Left cardiac atrium (tissue), 4 donors: ENCODE measurements at regions not wholly inside any gene's neighbourhood (a gene's known extent, or its start where the extent isn't known, plus 50 kb on each side); places are given as distances from the start of the nearest gene placed in this dataset.
"Not testable (repeated sequence)": the region's sequence is repeated elsewhere in the genome, so short reads cannot be mapped to it uniquely, and the experiment has no call there.

ENCODE experiments used
- ATAC-seq, 2 donors: fragments of 200-7000 bp; cut with Tn5 transposase; one replicate each; pipeline ENCODE4 v1.9.1; 2020; ENCODE audit warnings: mild to moderate bottlenecking in 2 of 2, moderate library complexity in 2 of 2
- DNase-seq: peaks from one replicate; pipeline ENCODE4 v3.0.0-alpha.2; 2020
- intact Hi-C, 2 donors: fragments of 100-400 bp; cut with DNase I; formaldehyde crosslinking; loops; one replicate each; pipeline versions ENCODE4 v1.14.1 to v1.15.1; 2022 to 2023
- donor health status: DM: no; HTN: yes; CAD: no.
- donor health status: DM: no; HTN: yes; CAD: no; lungs with severe emphysema.
- donor health status: DM: yes; HTN: yes; CAD: no.
- donor health status: Dilated cardiomyopathy.

DNA sequence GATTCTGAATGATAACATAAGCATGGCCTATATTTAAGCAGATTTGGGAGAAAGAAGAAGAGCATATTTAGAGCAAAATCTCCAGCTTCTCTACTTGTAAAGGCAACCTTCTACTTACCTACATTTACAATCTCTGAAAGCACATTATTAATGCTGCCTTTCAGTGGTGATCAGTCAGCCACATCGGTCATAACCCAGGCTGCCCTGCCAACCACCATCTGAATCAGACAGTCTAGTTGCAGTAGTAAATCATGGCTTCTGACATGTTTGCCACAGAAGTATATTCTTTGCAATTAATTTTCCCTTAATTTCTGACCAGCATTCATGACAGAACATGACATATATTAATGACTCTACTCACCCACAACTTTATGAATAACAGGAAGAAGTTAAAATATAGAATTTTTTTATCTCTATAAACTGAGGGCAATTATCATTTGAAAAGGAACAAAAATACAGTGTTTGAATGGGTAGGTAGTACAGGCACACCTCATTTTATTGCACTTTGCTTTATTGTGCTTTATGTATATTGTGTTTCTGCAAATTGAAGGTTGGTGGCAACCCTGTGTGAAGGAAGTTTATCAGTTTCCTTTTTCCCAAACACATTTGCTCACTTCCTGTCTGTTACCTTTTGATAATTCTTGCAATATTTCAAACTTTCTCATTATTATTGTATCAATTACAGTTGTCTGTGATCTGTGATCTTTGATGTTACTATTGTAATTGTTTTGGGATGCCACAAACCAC is 531.6 kb upstream of the CHAC2 start:
- ATAC-seq (no peak), DNase-seq (no peak)
- intact Hi-C loops = no loop called here

DNA sequence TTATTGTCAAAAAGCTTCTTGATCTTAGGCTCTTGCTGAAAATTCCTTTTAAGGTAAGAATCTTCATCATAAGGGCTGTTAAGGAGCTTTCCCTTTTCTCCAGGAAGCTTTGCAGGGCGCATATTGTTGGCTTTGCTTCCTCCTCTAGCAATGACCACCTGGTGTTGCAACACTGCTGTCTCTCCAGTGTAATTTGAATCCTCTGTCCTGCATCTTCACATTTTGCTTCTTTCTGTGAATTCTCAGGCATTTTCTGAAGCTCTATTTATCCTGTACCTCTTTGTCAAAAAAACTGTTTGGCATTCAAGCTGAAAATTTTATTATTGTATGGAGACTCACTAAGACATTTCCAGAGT is 533.1 kb upstream of the CHAC2 start:
- DNase-seq (no peak), ATAC-seq (no peak)
- intact Hi-C loops = no loop called here

DNA sequence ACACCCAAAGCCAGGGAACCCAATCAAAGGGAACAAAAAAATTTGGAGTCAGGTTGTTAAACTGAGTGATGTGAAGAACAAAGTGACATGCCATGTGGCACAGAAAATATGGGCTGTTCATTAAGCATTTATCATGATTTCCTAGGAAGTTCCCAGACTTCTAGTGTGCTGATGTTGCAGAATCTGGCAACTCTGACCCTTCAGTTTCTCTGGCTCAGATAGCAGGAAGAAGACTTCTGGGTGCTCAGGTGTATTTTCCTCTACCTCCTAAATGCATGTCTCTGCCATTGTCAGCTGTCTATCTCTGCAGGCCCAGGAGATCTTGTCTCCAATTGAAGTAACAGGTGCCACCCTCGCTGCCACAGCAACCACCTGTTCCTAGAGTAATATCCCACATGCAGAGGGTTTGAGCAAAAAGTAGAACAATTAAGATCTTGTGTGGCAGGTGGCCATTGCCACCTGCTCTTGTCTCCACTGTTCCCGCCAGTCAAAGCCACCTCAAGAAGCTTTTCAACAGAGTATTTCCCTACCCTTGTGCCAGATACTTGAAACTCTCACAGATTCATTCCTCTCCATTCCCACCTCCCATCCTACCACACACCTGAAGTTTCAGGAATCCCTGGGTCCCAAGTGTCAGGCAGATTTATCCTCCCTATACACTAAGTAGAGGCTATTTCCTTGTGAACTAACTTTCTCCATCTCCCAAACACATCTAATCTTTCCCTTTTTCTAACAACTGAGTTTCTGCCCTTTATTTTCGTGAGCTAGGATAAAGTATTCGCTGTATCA is 533.7 kb upstream of the CHAC2 start:
- ATAC-seq (no peak), DNase-seq (no peak)
- intact Hi-C loops = no loop called here

DNA sequence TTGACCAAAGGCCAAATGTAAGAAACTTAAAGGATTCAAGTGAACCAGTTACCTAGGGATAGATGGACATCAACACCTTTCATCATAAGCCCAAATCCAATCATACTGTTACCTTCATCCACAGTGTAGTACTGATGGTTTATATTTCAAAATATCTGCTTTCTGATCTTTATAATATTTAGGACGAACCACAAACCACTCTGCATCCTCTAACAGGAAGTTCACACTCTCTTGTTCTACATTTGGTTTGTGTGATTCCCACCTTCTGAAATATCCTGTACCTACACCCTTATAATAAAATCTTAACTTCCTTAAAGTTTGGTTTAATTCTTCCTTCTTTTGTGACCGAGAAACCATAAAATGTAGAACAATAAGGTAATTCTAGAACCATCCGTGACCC is 535.7 kb upstream of the CHAC2 start:
- intact Hi-C loops = no loop called here
- ATAC-seq (no peak), DNase-seq (no peak)

DNA sequence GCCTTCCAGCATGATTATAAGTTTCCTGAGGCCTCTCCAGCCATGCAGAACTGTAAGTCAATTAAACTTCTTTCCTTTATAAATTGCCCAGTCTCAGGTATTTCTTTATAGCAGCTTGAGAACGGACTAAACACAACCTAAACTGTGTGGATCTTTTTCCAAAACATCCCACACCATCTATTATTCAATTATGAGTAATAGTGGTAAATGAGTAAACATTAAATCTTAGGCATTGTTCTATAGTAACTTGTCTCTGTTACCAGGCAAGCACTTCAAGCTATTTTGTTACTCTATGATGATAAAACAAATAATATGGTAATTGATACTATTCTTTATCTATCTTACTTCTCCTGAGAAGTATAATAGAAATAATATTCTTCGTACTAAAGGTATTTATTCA is 536.9 kb upstream of the CHAC2 start:
- intact Hi-C loops = no loop called here
- DNase-seq (no peak), ATAC-seq (no peak)

DNA sequence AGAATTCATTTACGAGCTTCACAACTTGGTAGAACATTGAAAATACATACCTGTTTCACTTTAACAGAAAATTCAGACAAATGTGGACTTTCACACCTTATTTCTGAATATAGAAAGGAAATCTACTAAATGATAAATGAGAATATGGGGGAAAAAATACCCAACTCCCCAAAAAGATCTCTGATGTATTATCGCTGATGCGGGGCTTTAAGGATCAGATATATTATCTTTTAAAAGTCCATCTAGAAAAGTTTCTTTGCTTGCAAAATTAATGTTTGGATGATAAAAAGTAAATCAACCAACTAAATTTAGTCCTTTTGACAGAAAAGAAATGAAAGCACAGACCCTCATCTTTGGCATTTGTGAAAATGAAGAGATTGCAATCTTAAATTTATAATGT is 540.1 kb upstream of the CHAC2 start:
- intact Hi-C loops = no loop called here
- ATAC-seq = no peak
- DNase-seq = no peak

DNA sequence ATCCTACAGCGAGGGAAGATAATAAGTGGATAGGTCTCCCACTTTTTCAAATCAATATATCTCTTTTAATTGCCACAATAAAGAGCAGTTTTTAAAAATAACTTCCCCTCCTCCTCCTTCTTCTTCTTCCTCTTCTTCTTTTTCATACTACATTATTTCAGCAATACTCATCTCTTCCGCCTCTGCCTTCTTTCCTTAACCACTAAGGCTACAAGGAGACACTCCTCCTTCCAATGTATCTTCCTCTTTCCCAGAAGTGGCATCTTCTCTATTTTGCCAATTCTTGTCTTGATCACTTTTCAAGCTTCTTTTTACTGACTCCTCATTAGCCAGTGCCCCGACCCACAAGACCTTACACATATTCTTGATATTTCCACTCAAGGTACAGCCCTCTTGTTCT is 546.6 kb upstream of the CHAC2 start:
- DNase-seq = no peak
- intact Hi-C loops = no loop called here
- ATAC-seq = no peak

DNA sequence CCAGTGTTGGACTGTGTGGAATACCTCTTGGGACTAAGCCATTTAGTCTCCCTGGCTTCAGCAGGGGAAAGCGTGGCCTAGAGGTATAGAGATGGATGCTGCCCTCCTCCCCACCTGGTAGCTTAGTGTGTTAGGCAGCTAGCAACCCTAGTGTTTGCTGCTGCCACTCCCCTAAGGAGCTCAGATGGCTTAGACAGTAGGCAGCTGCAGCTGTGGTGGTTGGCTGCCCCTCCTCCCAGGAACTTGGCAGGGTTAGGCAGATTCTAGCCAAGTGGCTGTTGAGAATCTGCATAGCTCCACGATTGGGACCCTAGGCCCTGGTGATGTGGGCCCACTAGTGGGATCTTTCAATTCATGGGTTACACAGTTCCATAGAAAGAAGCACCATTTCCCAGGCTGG is 550.4 kb upstream of the CHAC2 start:
- DNase-seq = no peak
- no peak for ATAC-seq
- intact Hi-C loops = no loop called here

DNA sequence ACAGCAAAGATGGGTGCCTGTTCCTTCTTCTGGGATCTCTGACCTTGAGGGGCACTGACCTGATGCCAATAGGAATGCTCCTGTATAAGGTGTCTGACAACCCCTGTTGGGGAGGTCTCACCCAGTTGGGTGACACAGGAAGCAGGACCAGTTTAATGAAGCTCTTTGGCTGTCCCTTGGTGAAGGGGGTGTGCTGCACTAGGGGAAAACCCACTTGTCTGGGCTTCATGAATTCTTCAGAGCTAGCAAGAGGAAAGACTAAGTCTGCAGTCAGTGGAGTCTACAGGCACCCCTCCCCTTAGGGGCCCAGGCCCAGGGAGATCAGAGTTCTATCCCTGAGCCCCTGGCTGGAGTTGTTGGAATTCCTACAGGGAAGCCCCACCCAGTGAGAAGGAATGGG is 550.8 kb upstream of the CHAC2 start:
- DNase-seq = no peak
- intact Hi-C loops = no loop called here
- ATAC-seq = no peak

DNA sequence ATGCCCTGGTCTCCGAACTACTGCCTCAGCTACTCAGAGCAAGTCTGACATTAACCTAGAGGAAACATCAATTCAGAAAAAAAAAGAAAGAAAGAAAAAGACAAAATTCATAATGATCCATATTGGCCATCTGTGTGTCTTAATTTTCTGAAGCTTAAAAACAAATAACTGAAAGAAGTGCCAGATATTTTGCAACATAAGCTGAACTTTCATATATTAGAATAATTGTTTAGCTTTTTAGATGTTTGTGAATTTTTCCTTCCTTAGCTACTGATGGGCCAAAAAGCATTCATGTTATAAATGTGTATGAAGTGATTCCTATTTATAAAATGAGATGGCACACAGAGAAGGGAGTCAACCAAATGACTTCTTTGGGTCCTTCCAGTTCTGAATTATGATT is 555.0 kb upstream of the CHAC2 start:
- intact Hi-C loops = no loop called here
- ATAC-seq (no peak), DNase-seq (no peak)

DNA sequence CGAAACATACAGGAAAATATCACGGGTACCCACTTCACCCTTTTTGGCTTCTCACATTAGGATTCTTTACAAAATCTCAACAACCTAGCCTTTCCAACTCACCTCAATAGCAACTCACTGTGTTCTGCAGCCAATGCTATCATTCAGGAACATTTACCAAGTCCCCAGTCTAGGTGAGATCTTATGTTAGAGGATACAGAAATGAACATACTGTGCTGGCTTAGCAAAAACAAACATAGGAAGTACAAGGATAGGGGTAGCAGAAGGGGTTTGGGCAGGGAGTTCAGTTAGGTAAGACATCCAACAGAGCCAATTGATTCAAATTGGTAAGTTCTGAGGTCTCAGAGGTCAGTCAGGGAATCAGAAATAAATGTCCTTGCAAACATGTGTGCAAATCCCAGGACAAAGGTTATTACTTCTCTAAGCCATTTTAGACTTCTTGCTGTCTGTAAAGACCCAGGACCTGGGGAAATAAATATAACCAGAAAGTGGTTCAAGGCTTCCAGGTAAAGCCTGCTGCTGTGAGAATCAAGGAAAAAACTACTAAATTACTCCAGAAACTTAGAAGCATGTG is 556.3 kb upstream of the CHAC2 start:
- intact Hi-C loops = no loop called here
- ATAC-seq (no peak), DNase-seq (no peak)

DNA sequence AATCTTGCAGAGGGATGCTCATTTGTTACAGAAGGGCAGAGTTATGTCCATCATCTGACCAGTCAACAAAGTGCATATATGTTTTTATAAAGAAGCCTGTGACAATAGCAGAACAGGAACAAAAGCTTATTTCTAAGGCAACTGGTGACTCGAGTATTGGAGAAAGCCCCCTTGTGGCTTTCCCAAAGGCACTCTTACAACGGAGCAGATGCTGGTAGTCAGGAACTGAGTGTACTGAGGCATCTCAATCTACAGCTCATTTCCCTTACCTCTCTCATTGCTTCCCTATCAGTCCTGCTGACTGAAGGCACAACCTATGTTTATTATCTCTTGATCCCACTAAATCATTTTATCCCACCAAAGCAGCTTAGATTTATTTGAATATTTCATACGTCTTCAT is 557.1 kb upstream of the CHAC2 start:
- DNase-seq (no peak), ATAC-seq (no peak)
- intact Hi-C loops = no loop called here

DNA sequence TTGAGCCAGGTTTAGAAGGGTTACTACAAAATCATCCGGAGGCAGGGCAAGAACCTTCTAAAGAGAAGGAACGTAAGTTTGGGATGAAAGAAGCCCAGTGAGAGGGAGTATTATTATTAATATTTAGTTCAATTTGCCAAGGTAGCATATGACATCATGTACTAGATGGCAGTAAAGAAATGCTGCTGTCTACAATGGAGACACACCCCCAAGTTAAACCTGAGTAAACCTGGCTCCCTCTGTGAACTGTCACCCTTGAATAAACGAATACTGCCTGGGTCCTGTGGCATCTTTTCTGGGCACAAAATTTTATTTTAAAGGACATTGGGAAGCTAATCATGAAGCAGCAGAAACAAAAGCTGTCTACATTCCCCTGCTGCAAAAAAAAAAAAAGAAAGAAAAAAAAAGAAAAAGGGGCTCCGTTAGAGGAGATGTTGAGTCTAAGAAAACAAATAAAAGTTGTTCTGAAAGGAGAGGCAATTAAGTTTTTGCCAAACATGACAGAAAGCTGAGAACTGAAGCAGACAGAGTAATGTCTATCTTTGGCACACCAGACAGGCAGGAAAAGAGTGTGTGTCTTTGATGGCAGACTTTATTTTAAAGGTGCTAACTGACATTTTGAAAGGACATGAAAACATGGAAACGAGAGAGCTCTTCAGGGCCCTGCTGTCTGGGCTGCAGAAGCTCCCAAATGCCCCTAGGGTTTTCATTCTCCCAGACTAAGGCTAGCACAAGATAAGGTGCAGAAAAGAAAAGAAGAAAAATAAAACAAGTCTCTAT is 557.7 kb upstream of the CHAC2 start:
- intact Hi-C loops = no loop called here
- peak; percentile 53 to 59 for ATAC-seq

DNA sequence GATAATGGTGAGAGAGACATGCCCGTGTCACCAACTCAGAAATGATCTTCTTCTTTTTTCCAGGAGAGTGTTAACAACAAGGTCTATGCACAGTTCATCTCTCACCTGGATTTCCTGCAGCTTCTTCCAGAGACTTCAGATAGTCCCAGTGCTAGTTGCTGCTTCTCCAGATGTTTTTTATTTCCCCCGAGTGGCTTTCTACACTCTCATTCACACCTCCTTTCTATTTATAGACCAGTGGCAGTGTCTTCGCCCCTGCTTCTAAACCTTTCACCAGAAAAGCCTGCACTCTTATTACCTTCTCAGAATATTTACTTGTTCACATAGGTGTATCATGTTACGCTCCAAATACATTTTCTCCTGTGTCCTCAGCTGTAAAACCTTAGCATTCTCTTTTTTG is 558.8 kb upstream of the CHAC2 start:
- intact Hi-C loops = no loop called here
- DNase-seq (no peak), ATAC-seq (peak; percentile 72 to 83)

More for the DNA sequence above, 557.7 kb upstream of the CHAC2 start:
- no peak for DNase-seq

DNA sequence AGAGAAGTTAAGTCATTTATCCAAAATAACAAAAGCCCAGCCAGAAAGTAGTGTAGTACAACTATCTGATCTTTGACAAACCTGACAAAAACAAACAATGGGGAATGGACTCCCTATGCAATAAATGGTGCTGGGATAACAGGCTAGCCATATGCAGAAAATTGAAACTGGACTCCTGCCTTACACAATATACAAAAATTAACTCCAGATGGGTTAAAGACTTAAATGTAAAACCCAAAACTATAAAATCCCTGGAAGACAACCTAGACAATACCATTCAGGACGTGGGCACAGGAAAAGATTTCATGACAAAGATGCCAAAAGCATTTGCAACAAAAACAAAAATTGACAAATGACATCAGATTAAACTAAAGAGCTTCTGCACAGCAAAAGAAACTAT is 561.4 kb upstream of the CHAC2 start:
- DNase-seq, ATAC-seq, intact Hi-C loops: not testable (repeated sequence)

DNA sequence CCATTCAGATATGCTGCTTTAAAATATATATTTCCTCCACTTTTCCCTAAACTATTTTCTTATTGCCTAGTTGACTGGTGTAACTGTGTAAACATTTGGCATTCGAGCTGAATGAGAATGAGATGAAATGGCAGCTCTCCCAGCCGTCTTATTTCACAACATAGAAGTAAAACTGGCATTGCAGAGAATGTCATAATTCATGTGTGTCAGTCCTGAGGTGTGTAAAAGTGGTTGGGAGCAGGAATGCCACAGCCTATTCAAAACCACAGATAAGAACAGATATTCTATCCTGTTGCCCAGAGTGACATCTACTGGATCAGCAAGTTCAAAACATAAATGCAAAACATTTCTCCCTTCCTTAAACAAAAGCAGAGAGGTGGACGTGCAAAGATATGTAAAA is 565.5 kb upstream of the CHAC2 start:
- intact Hi-C loops = no loop called here
- DNase-seq (peak; percentile 24), ATAC-seq (peak; percentile 87 to 93)

DNA sequence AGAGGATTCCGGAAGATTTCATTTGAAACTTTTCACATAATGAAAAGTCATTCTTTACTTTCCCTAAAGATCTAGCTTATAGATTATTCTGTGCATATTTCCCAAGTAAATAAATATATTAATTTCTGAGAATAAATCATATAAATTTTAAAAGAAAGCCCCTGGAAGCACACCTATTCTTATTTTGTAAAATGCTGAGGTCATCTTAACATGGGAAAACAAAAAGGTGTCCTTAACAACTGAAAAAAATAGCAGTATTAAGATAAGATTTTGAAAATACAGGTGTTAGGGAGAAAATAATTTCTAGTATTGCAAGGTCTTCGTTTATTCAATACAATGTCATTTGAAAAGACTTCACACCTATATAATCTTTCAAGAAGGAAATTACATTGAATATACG is 567.5 kb upstream of the CHAC2 start:
- intact Hi-C loops = no loop called here
- ATAC-seq (no peak), DNase-seq (no peak)

DNA sequence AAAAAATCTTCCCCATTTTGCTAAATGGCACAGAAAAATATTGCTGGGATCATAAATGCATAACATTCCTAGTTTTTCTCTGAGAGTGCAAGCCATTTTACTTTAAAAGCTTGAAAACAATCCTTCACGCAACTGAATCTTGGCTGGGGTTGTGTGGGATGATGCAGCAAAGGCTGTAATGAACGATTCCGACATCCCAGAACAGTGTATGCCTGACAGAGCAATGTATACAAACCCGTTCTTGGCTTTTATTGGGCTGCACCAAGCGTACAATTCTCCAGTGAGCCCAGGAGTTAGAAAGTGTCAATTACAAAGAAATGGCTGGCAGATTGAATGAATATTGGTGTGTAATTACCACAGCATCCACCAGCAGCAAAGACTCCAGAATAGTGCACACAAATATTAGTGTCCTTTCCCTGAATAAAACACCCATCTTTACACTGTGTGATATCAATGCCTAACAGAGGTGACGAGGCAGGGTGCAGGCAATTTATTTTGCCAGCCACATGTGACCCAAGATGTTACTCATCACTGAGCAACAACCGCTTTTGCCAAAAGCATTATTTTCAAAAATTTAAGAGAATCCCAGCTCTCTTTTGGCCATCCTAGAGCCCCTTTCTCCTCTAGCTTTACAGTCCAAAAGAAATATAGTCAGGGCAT is 578.6 kb upstream of the CHAC2 start:
- ATAC-seq (no peak), DNase-seq (no peak)
- intact Hi-C loops = no loop called here

DNA sequence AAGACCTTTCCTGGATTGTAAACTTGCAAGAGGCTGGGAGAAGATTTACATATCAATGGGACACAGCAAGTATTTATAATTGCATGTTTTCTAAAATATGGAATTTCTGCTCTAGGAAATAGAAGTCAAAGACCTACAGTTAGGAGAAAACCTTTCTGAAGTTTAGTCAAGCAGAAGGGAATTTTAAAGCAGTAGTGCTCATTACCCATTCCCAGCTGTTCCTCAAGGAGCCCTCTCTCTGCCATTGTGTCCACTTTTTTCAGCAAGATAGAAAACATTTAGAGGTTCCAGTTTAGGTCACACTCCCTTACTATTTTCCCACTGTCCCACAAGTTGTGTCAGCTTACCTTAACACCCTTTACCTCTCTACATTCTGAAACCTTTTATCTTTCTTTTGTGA is 584.0 kb upstream of the CHAC2 start:
- ATAC-seq = no peak
- no peak for DNase-seq
- intact Hi-C loops = no loop called here

DNA sequence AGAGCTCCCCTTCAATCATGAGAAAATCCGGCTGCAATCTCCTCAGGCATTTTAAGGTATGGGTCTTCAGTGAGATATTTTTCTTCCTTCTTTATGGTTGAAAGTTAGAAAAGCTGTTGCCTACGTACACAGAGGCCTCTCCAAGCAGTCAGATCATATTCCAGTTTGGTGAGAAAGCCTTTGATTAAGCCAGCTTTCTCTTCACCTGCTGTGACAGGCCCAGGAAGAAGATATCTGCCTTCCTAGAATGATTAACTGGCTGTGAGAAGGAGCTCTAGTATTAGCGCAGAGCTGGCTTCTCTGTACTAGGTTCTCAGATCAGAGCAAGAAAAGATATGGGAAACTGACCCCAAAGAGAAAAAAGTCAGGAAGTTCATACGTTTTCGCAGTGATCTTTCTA is 585.0 kb upstream of the CHAC2 start:
- intact Hi-C loops = no loop called here
- DNase-seq (no peak), ATAC-seq (no peak)
